ENCODE measurements at regions not wholly inside any gene's neighbourhood (a gene's known extent, or its start where the extent isn't known, plus 50 kb on each side); places are given as distances from the start of the nearest gene placed in this dataset.

DNA sequence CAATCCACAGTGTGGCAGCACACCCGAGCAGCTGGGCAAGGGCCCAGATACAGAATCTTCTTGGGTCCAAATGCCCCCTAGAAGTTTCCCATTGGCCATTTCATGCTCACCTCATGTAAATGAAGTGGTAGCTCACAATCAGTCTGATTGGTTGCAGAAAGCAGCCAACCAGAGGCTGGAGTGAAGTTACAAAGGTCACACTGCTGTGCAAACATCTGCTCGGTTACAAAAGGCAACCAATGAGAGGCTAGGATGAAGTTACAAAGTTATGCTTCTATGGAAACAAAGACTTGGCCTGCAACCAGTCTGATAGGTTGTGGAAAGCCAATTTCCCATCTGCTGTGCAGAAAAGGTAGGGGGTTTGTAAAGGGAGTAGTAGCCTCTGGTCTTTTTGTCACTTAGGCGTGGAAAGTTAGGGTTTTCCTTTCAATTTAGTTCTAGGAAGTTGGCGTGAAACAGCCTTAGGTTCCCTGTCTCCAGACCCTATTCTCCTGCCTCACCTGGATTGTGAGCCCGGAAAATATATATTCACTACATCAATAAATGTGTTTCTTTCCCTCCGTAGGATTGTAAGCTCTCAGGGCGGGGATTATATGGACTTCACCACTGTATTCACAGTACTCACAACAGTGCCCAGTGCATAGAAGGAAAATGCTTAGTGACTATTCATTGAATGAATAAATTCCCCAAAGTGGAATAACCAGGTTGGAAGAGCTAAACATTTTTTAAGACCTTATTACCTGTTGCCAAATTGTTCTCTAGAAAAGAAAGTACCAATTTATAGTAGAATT is 91.9 kb downstream of the URB2 start:
- DNase-seq (ENCODE audit: low spot score): no peak
- no peak overlapping the region for H3K4me3 ChIP-seq
- H3K27me3 ChIP-seq (replicated peaks; ENCODE audit: insufficient read depth): no peaks in the 10 kb centered on the region
- WGBS: 84% methylated on average over 7 of the region's 7 CpGs
- TF ChIP-seq, protein P1, sequence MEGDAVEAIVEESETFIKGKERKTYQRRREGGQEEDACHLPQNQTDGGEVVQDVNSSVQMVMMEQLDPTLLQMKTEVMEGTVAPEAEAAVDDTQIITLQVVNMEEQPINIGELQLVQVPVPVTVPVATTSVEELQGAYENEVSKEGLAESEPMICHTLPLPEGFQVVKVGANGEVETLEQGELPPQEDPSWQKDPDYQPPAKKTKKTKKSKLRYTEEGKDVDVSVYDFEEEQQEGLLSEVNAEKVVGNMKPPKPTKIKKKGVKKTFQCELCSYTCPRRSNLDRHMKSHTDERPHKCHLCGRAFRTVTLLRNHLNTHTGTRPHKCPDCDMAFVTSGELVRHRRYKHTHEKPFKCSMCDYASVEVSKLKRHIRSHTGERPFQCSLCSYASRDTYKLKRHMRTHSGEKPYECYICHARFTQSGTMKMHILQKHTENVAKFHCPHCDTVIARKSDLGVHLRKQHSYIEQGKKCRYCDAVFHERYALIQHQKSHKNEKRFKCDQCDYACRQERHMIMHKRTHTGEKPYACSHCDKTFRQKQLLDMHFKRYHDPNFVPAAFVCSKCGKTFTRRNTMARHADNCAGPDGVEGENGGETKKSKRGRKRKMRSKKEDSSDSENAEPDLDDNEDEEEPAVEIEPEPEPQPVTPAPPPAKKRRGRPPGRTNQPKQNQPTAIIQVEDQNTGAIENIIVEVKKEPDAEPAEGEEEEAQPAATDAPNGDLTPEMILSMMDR (IDR thresholded peaks at IDR 0.05): no peak
- no peak for TF ChIP-seq POLR2AphosphoS5 (IDR thresholded peaks at IDR 0.05)
- TF ChIP-seq POLR2A (IDR thresholded peaks at IDR 0.05): no peak
- H3K27ac ChIP-seq: no peak overlapping the region
- H3K9me3 ChIP-seq: no peaks in the 10 kb centered on the region
- H3K36me3 ChIP-seq: no peaks in the 10 kb centered on the region
- intact Hi-C loops (cut with DNase I): no loop called here
- H3K4me1 ChIP-seq (replicated peaks): no peaks in the 10 kb centered on the region

DNA sequence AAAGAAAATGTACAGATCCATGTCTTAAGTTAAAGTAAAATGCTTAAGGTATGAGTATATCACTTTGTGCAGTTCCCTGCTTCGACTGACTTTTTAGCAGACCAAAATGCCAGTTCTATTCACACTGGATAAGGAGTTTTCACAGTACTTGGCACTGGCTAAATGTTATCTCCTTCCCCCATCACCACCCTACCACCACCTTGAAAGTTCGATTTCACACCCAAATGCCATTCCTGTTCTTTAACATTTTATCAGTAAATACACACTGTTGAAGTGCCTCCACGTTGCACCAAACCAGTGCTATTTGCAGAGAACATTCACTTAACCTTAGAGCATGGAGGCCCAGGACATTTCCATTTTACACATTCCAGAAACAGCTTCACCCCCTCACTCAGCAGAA is 100.0 kb downstream of the URB2 start:
- intact Hi-C loops (cut with DNase I): no loop called here
- Histone ChIP-seq H3K4me3 (no peak overlapping the region), H3K4me1 (replicated peaks) (no peaks in the 10 kb centered on the region), H3K27me3 (replicated peaks; ENCODE audit: insufficient read depth) (no peaks in the 10 kb centered on the region), H3K27ac (no peak overlapping the region), H3K36me3 (no peaks in the 10 kb centered on the region), H3K9me3 (no peaks in the 10 kb centered on the region)
- TF ChIP-seq, protein P1 (IDR thresholded peaks at IDR 0.05): no peak
- TF ChIP-seq POLR2A (IDR thresholded peaks at IDR 0.05) (no peak), POLR2AphosphoS5 (IDR thresholded peaks at IDR 0.05) (no peak)
- 44% methylated on average over 3 of the region's 3 CpGs for WGBS
- DNase-seq (ENCODE audit: low spot score): no peak

DNA sequence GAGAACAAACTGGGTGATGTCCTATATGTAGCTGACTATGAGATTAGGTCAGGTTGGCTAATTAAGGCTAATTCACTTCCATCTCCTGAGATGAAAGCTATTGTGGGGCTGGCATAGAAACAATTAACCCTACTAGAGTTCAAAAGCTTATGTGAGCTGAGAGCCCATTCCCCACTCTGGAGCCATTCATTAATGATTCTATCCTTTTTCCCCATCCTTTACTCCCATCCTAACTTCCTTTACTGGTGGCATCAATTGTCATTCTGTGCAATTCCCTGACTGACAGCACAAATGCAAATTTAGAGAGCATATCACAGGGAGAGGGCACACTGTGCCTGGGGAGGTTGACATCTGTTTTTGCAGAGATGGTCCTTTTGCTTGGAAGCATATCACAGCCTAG is 103.9 kb downstream of the URB2 start:
- Histone ChIP-seq H3K4me3 (no peak overlapping the region), H3K27me3 (replicated peaks; ENCODE audit: insufficient read depth) (no peaks in the 10 kb centered on the region), H3K27ac (no peak overlapping the region), H3K9me3 (no peaks in the 10 kb centered on the region), H3K4me1 (replicated peaks) (no peaks in the 10 kb centered on the region), H3K36me3 (no peaks in the 10 kb centered on the region)
- no peak for DNase-seq (ENCODE audit: low spot score)
- no peak for TF ChIP-seq POLR2AphosphoS5 (IDR thresholded peaks at IDR 0.05)
- TF ChIP-seq, protein P1 (IDR thresholded peaks at IDR 0.05): no peak
- TF ChIP-seq POLR2A (IDR thresholded peaks at IDR 0.05): no peak
- intact Hi-C loops (cut with DNase I): no loop called here

DNA sequence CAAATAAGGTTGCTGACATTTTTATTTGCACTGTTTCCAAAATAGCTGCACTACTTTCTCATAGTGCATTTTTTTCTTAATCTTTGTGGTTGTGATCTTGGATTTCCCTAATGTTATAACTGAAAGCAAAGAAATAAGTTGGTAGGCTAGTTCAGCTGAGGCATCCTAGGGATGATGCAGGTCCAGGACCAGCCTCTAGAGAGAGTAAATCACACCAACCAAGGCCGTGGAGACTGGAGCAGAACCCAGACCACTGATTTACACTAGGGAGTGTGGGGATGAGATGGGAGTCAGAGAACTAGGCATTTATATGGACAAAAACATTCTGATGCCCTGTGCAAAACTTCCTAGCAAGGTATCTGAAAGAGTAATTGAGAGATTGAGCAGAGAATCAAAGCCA is 104.5 kb downstream of the URB2 start:
- TF ChIP-seq, protein P1 (IDR thresholded peaks at IDR 0.05): no peak
- TF ChIP-seq POLR2A (IDR thresholded peaks at IDR 0.05) (no peak), POLR2AphosphoS5 (IDR thresholded peaks at IDR 0.05) (no peak)
- no peaks in the 10 kb centered on the region for H3K27me3 ChIP-seq (replicated peaks; ENCODE audit: insufficient read depth)
- H3K9me3 ChIP-seq: no peaks in the 10 kb centered on the region
- H3K36me3 ChIP-seq: no peaks in the 10 kb centered on the region
- DNase-seq (ENCODE audit: low spot score): no peak
- H3K4me1 ChIP-seq (replicated peaks): no peaks in the 10 kb centered on the region
- intact Hi-C loops (cut with DNase I): no loop called here
- H3K4me3 ChIP-seq: no peak overlapping the region
- H3K27ac ChIP-seq: no peak overlapping the region
- 67% methylated on average over 1 of the region's 1 CpG for WGBS

DNA sequence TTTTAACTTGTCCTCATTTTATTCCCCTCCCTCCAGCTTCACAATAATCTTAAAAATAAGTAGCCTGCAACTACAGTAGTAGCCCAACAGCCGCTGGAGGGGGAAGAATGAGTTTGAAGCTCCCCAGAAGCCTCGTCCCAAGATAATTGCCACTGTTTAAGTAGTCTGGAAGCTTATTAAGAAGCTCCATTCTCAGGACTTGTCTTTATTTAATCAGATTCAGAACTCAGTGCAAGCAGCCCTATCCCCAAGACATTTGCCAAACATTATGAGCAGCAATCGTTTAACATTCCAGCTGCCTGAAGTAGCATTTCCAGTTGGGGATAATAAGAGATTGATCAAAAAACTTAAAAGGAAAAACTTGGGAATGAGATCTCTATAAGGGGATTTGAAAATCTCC is 106.0 kb downstream of the URB2 start:
- Histone ChIP-seq H3K4me1 (replicated peaks) (no peaks in the 10 kb centered on the region), H3K36me3 (no peaks in the 10 kb centered on the region), H3K4me3 (no peak overlapping the region), H3K27ac (no peak overlapping the region), H3K27me3 (replicated peaks; ENCODE audit: insufficient read depth) (no peaks in the 10 kb centered on the region), H3K9me3 (no peaks in the 10 kb centered on the region)
- WGBS: 42% methylated on average over 3 of the region's 3 CpGs
- intact Hi-C loops (cut with DNase I): no loop called here
- no peak for TF ChIP-seq POLR2A (IDR thresholded peaks at IDR 0.05)
- no peak for TF ChIP-seq POLR2AphosphoS5 (IDR thresholded peaks at IDR 0.05)
- TF ChIP-seq, protein P1 (IDR thresholded peaks at IDR 0.05): no peak
- DNase-seq (ENCODE audit: low spot score): no peak

Measured in prostate gland (tissue), 2 donors.